ENCODE measurements at regions not wholly inside any gene's neighbourhood (a gene's known extent, or its start where the extent isn't known, plus 50 kb on each side); places are given as distances from the start of the nearest gene placed in this dataset.

DNA sequence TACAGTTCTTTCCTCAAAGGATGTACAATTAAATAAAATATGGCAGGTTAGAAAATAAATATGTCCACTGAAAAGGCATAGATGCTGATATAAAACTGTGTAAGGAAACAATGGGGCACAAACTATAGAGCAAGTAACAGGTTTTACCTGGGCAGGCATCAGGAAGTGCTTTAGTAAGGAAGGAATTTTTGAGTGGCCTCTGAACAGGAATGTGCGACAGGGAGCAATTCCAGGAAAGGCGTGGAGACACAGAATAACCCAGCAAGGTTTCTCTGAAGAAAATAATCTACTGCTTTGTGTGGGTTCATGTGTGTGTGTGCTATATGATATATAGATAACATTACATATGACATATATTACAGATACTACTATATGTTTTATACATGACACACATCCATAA, 128.4 kb downstream of the RGS21 start:
- ChIA-PET CTCF (interaction anchor here (1.1 kb wide), 1 partner anchor 29 kb away, joined by 3 read pairs; no protein-coding TSS in a partner anchor), SMC1A (ENCODE audit: uncharacterized antibody, unreplicated experiment) (no interaction called here), RAD21 (ENCODE audit: unreplicated experiment) (no interaction called here), POLR2A (no interaction called here)
- H3K79me2 ChIP-seq (ENCODE audit: control insufficient read depth, insufficient read depth, low read length), result no peaks in the 10 kb centered on the region
- no peak overlapping the region for H2AFZ ChIP-seq (ENCODE audit: control insufficient read depth, low read depth, low read length)
- in situ Hi-C loops (cut with MboI), result no loop called here
- no peaks in the 10 kb centered on the region for H4K20me1 ChIP-seq (ENCODE audit: control insufficient read depth, insufficient read depth)
- no peak overlapping the region for H3K27ac ChIP-seq (ENCODE audit: control insufficient read depth, insufficient read depth)
- no peaks in the 10 kb centered on the region for H3K9me3 ChIP-seq (replicated peaks; ENCODE audit: control insufficient read depth, insufficient read depth, low read length)
- FAIRE-seq (no peak), ATAC-seq (no peak), DNase-seq (ENCODE audit: low read depth, low spot score) (no peak)
- H3K4me3 ChIP-seq, result no peak overlapping the region
- TF ChIP-seq, protein P1, sequence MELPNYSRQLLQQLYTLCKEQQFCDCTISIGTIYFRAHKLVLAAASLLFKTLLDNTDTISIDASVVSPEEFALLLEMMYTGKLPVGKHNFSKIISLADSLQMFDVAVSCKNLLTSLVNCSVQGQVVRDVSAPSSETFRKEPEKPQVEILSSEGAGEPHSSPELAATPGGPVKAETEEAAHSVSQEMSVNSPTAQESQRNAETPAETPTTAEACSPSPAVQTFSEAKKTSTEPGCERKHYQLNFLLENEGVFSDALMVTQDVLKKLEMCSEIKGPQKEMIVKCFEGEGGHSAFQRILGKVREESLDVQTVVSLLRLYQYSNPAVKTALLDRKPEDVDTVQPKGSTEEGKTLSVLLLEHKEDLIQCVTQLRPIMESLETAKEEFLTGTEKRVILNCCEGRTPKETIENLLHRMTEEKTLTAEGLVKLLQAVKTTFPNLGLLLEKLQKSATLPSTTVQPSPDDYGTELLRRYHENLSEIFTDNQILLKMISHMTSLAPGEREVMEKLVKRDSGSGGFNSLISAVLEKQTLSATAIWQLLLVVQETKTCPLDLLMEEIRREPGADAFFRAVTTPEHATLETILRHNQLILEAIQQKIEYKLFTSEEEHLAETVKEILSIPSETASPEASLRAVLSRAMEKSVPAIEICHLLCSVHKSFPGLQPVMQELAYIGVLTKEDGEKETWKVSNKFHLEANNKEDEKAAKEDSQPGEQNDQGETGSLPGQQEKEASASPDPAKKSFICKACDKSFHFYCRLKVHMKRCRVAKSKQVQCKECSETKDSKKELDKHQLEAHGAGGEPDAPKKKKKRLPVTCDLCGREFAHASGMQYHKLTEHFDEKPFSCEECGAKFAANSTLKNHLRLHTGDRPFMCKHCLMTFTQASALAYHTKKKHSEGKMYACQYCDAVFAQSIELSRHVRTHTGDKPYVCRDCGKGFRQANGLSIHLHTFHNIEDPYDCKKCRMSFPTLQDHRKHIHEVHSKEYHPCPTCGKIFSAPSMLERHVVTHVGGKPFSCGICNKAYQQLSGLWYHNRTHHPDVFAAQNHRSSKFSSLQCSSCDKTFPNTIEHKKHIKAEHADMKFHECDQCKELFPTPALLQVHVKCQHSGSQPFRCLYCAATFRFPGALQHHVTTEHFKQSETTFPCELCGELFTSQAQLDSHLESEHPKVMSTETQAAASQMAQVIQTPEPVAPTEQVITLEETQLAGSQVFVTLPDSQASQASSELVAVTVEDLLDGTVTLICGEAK (IDR thresholded peaks at IDR 0.05; ENCODE audit: borderline replicate concordance), result no peak
- TF ChIP-seq EED (IDR thresholded peaks at IDR 0.05; ENCODE audit: low read depth) (no peak), MEF2A (IDR thresholded peaks at IDR 0.05; ENCODE audit: insufficient read depth, low read depth, low read length) (no peak), GATAD2B (conservative IDR thresholded peaks at IDR 0.05; ENCODE audit: low read depth) (no peak), YY1 (IDR thresholded peaks at IDR 0.05; ENCODE audit: low read depth, low read length) (no peak), RAD51 (IDR thresholded peaks at IDR 0.05) (no peak)
- TF ChIP-seq, protein P2, sequence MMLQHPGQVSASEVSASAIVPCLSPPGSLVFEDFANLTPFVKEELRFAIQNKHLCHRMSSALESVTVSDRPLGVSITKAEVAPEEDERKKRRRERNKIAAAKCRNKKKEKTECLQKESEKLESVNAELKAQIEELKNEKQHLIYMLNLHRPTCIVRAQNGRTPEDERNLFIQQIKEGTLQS (IDR thresholded peaks at IDR 0.05; ENCODE audit: borderline replicate concordance, extremely low read depth, low read depth, low read length), result no peak
- 70% methylated on average over 2 of the region's 2 CpGs for WGBS (ENCODE audit: insufficient coverage, insufficient replicate concordance, low lambda C conversion rate, missing lambda C conversion rate)
- no peaks in the 10 kb centered on the region for H3K27me3 ChIP-seq (replicated peaks in 1 of 2; ENCODE audit: control insufficient read depth in 2 of 2, insufficient read depth in 2 of 2, low read length in 1 of 2)
- no peak overlapping the region for H3K9ac ChIP-seq (ENCODE audit: control insufficient read depth, insufficient read depth, low read length)
- BruUV-seq (replicated peaks), result no TSS peak
- intact Hi-C loops (cut with micrococcal nuclease; ENCODE audit: unreplicated experiment), result loop anchor here (5.0 to 10.0 kb wide), 4 partner anchors 113 to 550 kb away; no protein-coding TSS in a partner anchor
- H3K4me2 ChIP-seq (ENCODE audit: control insufficient read depth, insufficient read depth), result no peak overlapping the region
- no peaks in the 10 kb centered on the region for H3K4me1 ChIP-seq (ENCODE audit: control insufficient read depth, insufficient read depth, low read length)
- no peaks in the 10 kb centered on the region for H3K36me3 ChIP-seq (ENCODE audit: control insufficient read depth in 2 of 2, insufficient read depth in 2 of 2, low read length in 1 of 2)
